H9 (cell line): ENCODE measurements at regions not wholly inside any gene's neighbourhood (a gene's known extent, or its start where the extent isn't known, plus 50 kb on each side); places are given as distances from the start of the nearest gene placed in this dataset.

Source experiments
- DNase-seq: peaks from one replicate; pipeline ENCODE4 v3.0.0-alpha.2; 2017
- H2AFZ ChIP-seq: one replicate; pipeline ENCODE4 v1.6.1; 2013; ENCODE audit warnings: mild to moderate bottlenecking, low read length, control low read depth, moderate library complexity
- H2AK5ac ChIP-seq: 2 replicates; pipeline ENCODE4 v1.6.1; 2013; ENCODE audit warnings: low read length, control low read depth, mixed read lengths; ENCODE audit not compliant: insufficient read length
- H2BK120ac ChIP-seq: one replicate; pipeline ENCODE4 v1.6.1; 2013; ENCODE audit warnings: low read depth, mild to moderate bottlenecking, low read length, control low read depth, inconsistent platforms; ENCODE audit not compliant: poor library complexity, severe bottlenecking
- H2BK12ac ChIP-seq: 2 replicates; pipeline ENCODE4 v1.6.1; 2013; ENCODE audit warnings: low read length, control low read depth, mixed read lengths, low read depth; ENCODE audit not compliant: insufficient read length
- H2BK15ac ChIP-seq: 2 replicates; pipeline ENCODE4 v1.6.1; 2013; ENCODE audit warnings: low read depth, low read length, control low read depth
- H2BK20ac ChIP-seq: one replicate; pipeline ENCODE4 v1.6.1; 2013; ENCODE audit warnings: low read depth, mild to moderate bottlenecking, low read length, control low read depth, inconsistent platforms; ENCODE audit not compliant: poor library complexity, severe bottlenecking
- H2BK5ac ChIP-seq: 2 replicates; pipeline ENCODE4 v1.6.1; 2013; ENCODE audit warnings: low read length, control low read depth, mixed read lengths; ENCODE audit not compliant: insufficient read length
- H3K14ac ChIP-seq: 2 replicates; pipeline ENCODE4 v1.6.1; 2013; ENCODE audit warnings: low read length, control low read depth; ENCODE audit not compliant: insufficient read depth
- H3K18ac ChIP-seq: 2 replicates; pipeline ENCODE4 v1.6.1; 2013; ENCODE audit warnings: low read depth, mild to moderate bottlenecking, mixed read lengths, low read length, control low read depth; ENCODE audit not compliant: insufficient read length
- H3K23ac ChIP-seq: 2 replicates; pipeline ENCODE4 v1.6.1; 2013; ENCODE audit warnings: low read length, control low read depth, mixed read lengths, low read depth; ENCODE audit not compliant: insufficient read length
- H3K23me2 ChIP-seq: 2 replicates; pipeline ENCODE4 v1.6.1; 2013; ENCODE audit warnings: low read depth, mild to moderate bottlenecking, mixed read lengths, low read length, control low read depth; ENCODE audit not compliant: insufficient read length, poor library complexity, severe bottlenecking
- H3K27ac ChIP-seq: 2 replicates; pipeline ENCODE4 v1.5.1; 2013; ENCODE audit warnings: low read length, control low read depth, mixed read lengths, low read depth; ENCODE audit not compliant: insufficient read length
- H3K27me3 ChIP-seq: 2 replicates; pipeline ENCODE4 v1.6.1; 2013; ENCODE audit warnings: low read length, control low read depth, inconsistent platforms; ENCODE audit not compliant: insufficient read depth
- H3K4ac ChIP-seq: 2 replicates; pipeline ENCODE4 v1.6.1; 2013; ENCODE audit warnings: low read depth, mild to moderate bottlenecking, control low read depth, inconsistent platforms, low read length, moderate library complexity
- H3K4me1 ChIP-seq: 2 replicates; pipeline ENCODE4 v1.6.1; 2013; ENCODE audit warnings: low read length, control low read depth, inconsistent platforms; ENCODE audit not compliant: insufficient read depth
- H3K4me2 ChIP-seq: 2 replicates; pipeline ENCODE4 v1.6.1; 2013; ENCODE audit warnings: low read length, control low read depth, mixed read lengths; ENCODE audit not compliant: insufficient read length, insufficient read depth
- H3K56ac ChIP-seq: 2 replicates; pipeline ENCODE4 v1.6.1; 2013; ENCODE audit warnings: low read depth, mild to moderate bottlenecking, mixed read lengths, low read length, control low read depth; ENCODE audit not compliant: insufficient read length
- H3K79me1 ChIP-seq: 2 replicates; pipeline ENCODE4 v1.6.1; 2013; ENCODE audit warnings: low read depth, mild to moderate bottlenecking, moderate library complexity, low read length, control low read depth, inconsistent platforms; ENCODE audit not compliant: insufficient read depth, poor library complexity, severe bottlenecking
- H3K79me2 ChIP-seq: 2 replicates; pipeline ENCODE4 v1.6.1; 2013; ENCODE audit warnings: low read length, control low read depth, inconsistent platforms; ENCODE audit not compliant: insufficient read depth
- H3K9ac ChIP-seq: 2 replicates; pipeline ENCODE4 v1.6.1; 2013; ENCODE audit warnings: low read length, control low read depth, mixed read lengths; ENCODE audit not compliant: insufficient read length; ENCODE audit errors: extremely low read depth
- H3K9me3 ChIP-seq: one replicate; pipeline ENCODE4 v1.6.1; 2013; ENCODE audit warnings: low read depth, low read length, inconsistent platforms; ENCODE audit not compliant: control insufficient read depth
- H3T11ph ChIP-seq: one replicate; pipeline ENCODE4 v1.6.1; 2013; ENCODE audit warnings: mild to moderate bottlenecking, low read length, control low read depth, inconsistent platforms
- H4K20me1 ChIP-seq: one replicate; pipeline ENCODE4 v1.6.1; 2013; ENCODE audit not compliant: control insufficient read depth, insufficient read length, insufficient read depth
- H4K5ac ChIP-seq: 2 replicates; pipeline ENCODE4 v1.6.1; 2013; ENCODE audit warnings: low read depth, mild to moderate bottlenecking, mixed read lengths, low read length, control low read depth; ENCODE audit not compliant: insufficient read length
- H4K8ac ChIP-seq: replicated peaks from 2 replicates; pipeline ENCODE4 v1.6.1; 2013; ENCODE audit warnings: low read length, control low read depth, mixed read lengths, low read depth; ENCODE audit not compliant: insufficient read length
- H4K91ac ChIP-seq: 2 replicates; pipeline ENCODE4 v1.6.1; 2013; ENCODE audit warnings: low read depth, mild to moderate bottlenecking, moderate library complexity, mixed read lengths, low read length, control low read depth; ENCODE audit not compliant: insufficient read length
- H3K27ac Mint-ChIP-seq, 3 experiments: 2 replicates in 2 of 3; 3 replicates in 1 of 3; pipeline ENCODE4 v1.8.0; 2020 to 2021; ENCODE audit warnings: mixed read lengths in 3 of 3, mild to moderate bottlenecking in 1 of 3, moderate library complexity in 1 of 3
- H3K27me3 Mint-ChIP-seq: 2 replicates; pipeline ENCODE4 v1.8.0; 2021; ENCODE audit warnings: low read depth, mild to moderate bottlenecking, moderate library complexity, mixed read lengths
- H3K36me3 Mint-ChIP-seq, 3 experiments: 2 replicates in 2 of 3; 3 replicates in 1 of 3; pipeline ENCODE4 v1.8.0; 2020 to 2021; ENCODE audit warnings: low read depth in 3 of 3, mixed read lengths in 3 of 3; ENCODE audit not compliant: insufficient read depth in 1 of 3
- H3K4me1 Mint-ChIP-seq, 2 experiments: 2 replicates each; pipeline ENCODE4 v1.8.0; 2020; ENCODE audit warnings: mixed read lengths in 2 of 2
- H3K4me3 Mint-ChIP-seq, 2 experiments: 2 replicates in 1 of 2; 3 replicates in 1 of 2; pipeline ENCODE4 v1.8.0; 2020 to 2021; ENCODE audit warnings: mild to moderate bottlenecking in 2 of 2, mixed read lengths in 2 of 2, moderate library complexity in 1 of 2
- H3K9me3 Mint-ChIP-seq, 2 experiments: 2 replicates in 1 of 2; 3 replicates in 1 of 2; pipeline ENCODE4 v1.8.0; 2020; ENCODE audit warnings: mild to moderate bottlenecking in 2 of 2, mixed read lengths in 2 of 2, moderate library complexity in 1 of 2
- CTCF ChIP-seq: fragments of 200-600 bp; sonication (generic); conservative IDR thresholded peaks from 3 replicates; pipeline ENCODE4 v1.8.0; 2021; ENCODE audit warnings: antibody characterized with exemption, mild to moderate bottlenecking
- WGBS: extraction: QIAGEN DNeasy Blood & Tissue Kit; methylation state at CpG from one replicate; pipeline ENCODE4 v1.1.7; 2013; ENCODE audit warnings: missing lambda C conversion rate, low lambda C conversion rate, mixed read lengths; ENCODE audit not compliant: insufficient read length; ENCODE audit errors: extremely low coverage; 5-methylcytosine and 5-hydroxymethylcytosine counted together

- Histone ChIP-seq H2AK5ac (no peak overlapping the region), H3K27ac (no peak overlapping the region), H2BK5ac (no peak overlapping the region), H4K91ac (no peak overlapping the region), H3K79me1 (no peaks in the 10 kb centered on the region), H3K4me2 (no peak overlapping the region), H2BK120ac (no peak overlapping the region), H3K79me2 (no peaks in the 10 kb centered on the region), H2BK15ac (no peak overlapping the region), H2BK20ac (no peak overlapping the region), H4K20me1 (no peaks in the 10 kb centered on the region), H2AFZ (no peak overlapping the region), H3K9ac (no peak overlapping the region), H4K5ac (no peak overlapping the region), H3T11ph (no peak overlapping the region), H3K27me3 (no peaks in the 10 kb centered on the region), H3K56ac (no peak overlapping the region), H3K4ac (no peak overlapping the region), H3K14ac (no peak overlapping the region), H3K23ac (no peak overlapping the region), H3K23me2 (no peaks in the 10 kb centered on the region), H4K8ac (no peak overlapping the region), H3K4me1 (no peaks in the 10 kb centered on the region), H3K9me3 (no peaks in the 10 kb centered on the region), H2BK12ac (no peak overlapping the region), H3K18ac (no peak overlapping the region)
- DNase-seq: no peak
- H3K27me3 Mint-ChIP-seq: peaks cover 3% of the 10 kb centered on the region
- H3K27ac Mint-ChIP-seq: no peak overlapping the region
- WGBS: no CpG with 5 or more reads among the region's 8 CpGs
- no peak overlapping the region for H3K4me3 Mint-ChIP-seq
- 0 out of 4 replicates have a peak, but pooled peaks cover 2 to 3% of the 10 kb centered on the region in 2 experiments for H3K4me1 Mint-ChIP-seq
- no peak for TF ChIP-seq CTCF
- H3K36me3 Mint-ChIP-seq: peaks cover 0 to 1% (median 0%) of the 10 kb centered on the region in 3 experiments; a peak in 1 of 7 replicates
- no peaks in the 10 kb centered on the region for H3K9me3 Mint-ChIP-seq
These were observed 191.9 kb upstream of the GYPC start for GRCh38 chr2:126463892-126464674.
